Parathyroid adenoma (tissue), 2 donors: ENCODE measurements at regions not wholly inside any gene's neighbourhood (a gene's known extent, or its start where the extent isn't known, plus 50 kb on each side); places are given as distances from the start of the nearest gene placed in this dataset.

ENCODE experiments used
- H2AFZ ChIP-seq: fragments of 300-600 bp; sonication (generic); one replicate; pipeline ENCODE4 v1.7.0; 2017; ENCODE audit warnings: antibody characterized with exemption, mild to moderate bottlenecking
- H3K27ac ChIP-seq: fragments of 300-600 bp; sonication (generic); one replicate; pipeline ENCODE4 v1.7.0; 2017
- H3K27me3 ChIP-seq: fragments of 300-600 bp; sonication (generic); one replicate; pipeline ENCODE4 v1.7.0; 2017; ENCODE audit warnings: low read length; ENCODE audit not compliant: control insufficient read depth, insufficient read depth
- H3K36me3 ChIP-seq: fragments of 300-600 bp; sonication (generic); one replicate; pipeline ENCODE4 v1.7.0; 2017; ENCODE audit warnings: low read length; ENCODE audit not compliant: control insufficient read depth, insufficient read depth
- H3K4me1 ChIP-seq: fragments of 300-600 bp; sonication (generic); one replicate; pipeline ENCODE4 v1.7.0; 2017; ENCODE audit warnings: control low read depth
- H3K4me2 ChIP-seq: fragments of 300-600 bp; sonication (generic); one replicate; pipeline ENCODE4 v1.7.0; 2017; ENCODE audit warnings: low read length
- H3K4me3 ChIP-seq: fragments of 300-600 bp; sonication (generic); one replicate; pipeline ENCODE4 v1.7.0; 2017; ENCODE audit warnings: low read depth, low read length
- H3K79me2 ChIP-seq: fragments of 300-600 bp; sonication (generic); one replicate; pipeline ENCODE4 v1.7.0; 2017; ENCODE audit warnings: control low read depth
- H3K9ac ChIP-seq: fragments of 300-600 bp; sonication (generic); one replicate; pipeline ENCODE4 v1.7.0; 2017; ENCODE audit warnings: mild to moderate bottlenecking
- H3K9me3 ChIP-seq: fragments of 300-600 bp; sonication (generic); one replicate; pipeline ENCODE4 v1.7.0; 2017; ENCODE audit warnings: low read length; ENCODE audit not compliant: control insufficient read depth
- CTCF ChIP-seq: fragments of 300-600 bp; sonication (generic); IDR thresholded peaks from one replicate; pipeline ENCODE4 v1.7.0; 2017; ENCODE audit warnings: antibody characterized with exemption, mild to moderate bottlenecking
- donor health status: primary hyperparathyroidism.

- no peaks in the 10 kb centered on the region for H3K36me3 ChIP-seq
- H3K4me2 ChIP-seq, result no peak overlapping the region
- no peak for TF ChIP-seq CTCF
- no peak overlapping the region for H3K9ac ChIP-seq
- no peak overlapping the region for H2AFZ ChIP-seq
- no peak overlapping the region for H3K27ac ChIP-seq
- H3K27me3 ChIP-seq, result no peaks in the 10 kb centered on the region
- no peak overlapping the region for H3K4me3 ChIP-seq
- no peaks in the 10 kb centered on the region for H3K9me3 ChIP-seq
- no peaks in the 10 kb centered on the region for H3K79me2 ChIP-seq
- no peaks in the 10 kb centered on the region for H3K4me1 ChIP-seq
Measured at GRCh38 chr3:73120710-73121109, 59.3 kb downstream of the EBLN2 start.

GRCh38 chr3:73121669-73122331 is 60.3 kb downstream of the EBLN2 start:
- no peak for TF ChIP-seq CTCF

GRCh38 chr3:73134034-73134433 is 72.6 kb downstream of the EBLN2 start:
- H3K4me1 ChIP-seq, result no peaks in the 10 kb centered on the region
- H3K9ac ChIP-seq, result no peak overlapping the region
- H3K27ac ChIP-seq, result no peak overlapping the region
- H3K4me2 ChIP-seq, result no peak overlapping the region
- H3K36me3 ChIP-seq, result no peaks in the 10 kb centered on the region
- H3K79me2 ChIP-seq, result no peaks in the 10 kb centered on the region
- no peak for TF ChIP-seq CTCF
- no peak overlapping the region for H2AFZ ChIP-seq
- H3K27me3 ChIP-seq, result no peaks in the 10 kb centered on the region
- H3K9me3 ChIP-seq, result no peaks in the 10 kb centered on the region
- no peak overlapping the region for H3K4me3 ChIP-seq

More at GRCh38 chr3:73121669-73122331, 60.3 kb downstream of the EBLN2 start:
- Histone ChIP-seq H3K79me2 (no peaks in the 10 kb centered on the region), H3K36me3 (no peaks in the 10 kb centered on the region), H2AFZ (no peak overlapping the region), H3K4me2 (no peak overlapping the region), H3K27me3 (no peaks in the 10 kb centered on the region), H3K9ac (no peak overlapping the region), H3K9me3 (no peaks in the 10 kb centered on the region), H3K27ac (no peak overlapping the region), H3K4me3 (no peak overlapping the region), H3K4me1 (no peaks in the 10 kb centered on the region)

- Histone ChIP-seq H3K9me3 (no peaks in the 10 kb centered on the region), H3K9ac (no peak overlapping the region), H3K27me3 (no peaks in the 10 kb centered on the region), H3K4me3 (no peak overlapping the region), H3K79me2 (no peaks in the 10 kb centered on the region), H3K36me3 (no peaks in the 10 kb centered on the region), H3K4me2 (no peak overlapping the region), H2AFZ (no peak overlapping the region), H3K27ac (no peak overlapping the region), H3K4me1 (no peaks in the 10 kb centered on the region)
- TF ChIP-seq CTCF, result no peak
Measured at GRCh38 chr3:73136941-73137340, 75.5 kb downstream of the EBLN2 start.

- H3K27me3 ChIP-seq, result no peaks in the 10 kb centered on the region
- H3K4me3 ChIP-seq, result no peak overlapping the region
- H3K9ac ChIP-seq, result no peak overlapping the region
- no peak for TF ChIP-seq CTCF
- H3K4me1 ChIP-seq, result no peaks in the 10 kb centered on the region
- H3K36me3 ChIP-seq, result no peaks in the 10 kb centered on the region
- no peak overlapping the region for H2AFZ ChIP-seq
- no peak overlapping the region for H3K27ac ChIP-seq
- H3K4me2 ChIP-seq, result no peak overlapping the region
- no peaks in the 10 kb centered on the region for H3K79me2 ChIP-seq
- no peaks in the 10 kb centered on the region for H3K9me3 ChIP-seq
Measured at GRCh38 chr3:73137736-73138403, 76.4 kb downstream of the EBLN2 start.
